Fibroblast of peridontal ligament (primary cell): ENCODE measurements at regions not wholly inside any gene's neighbourhood (a gene's known extent, or its start where the extent isn't known, plus 50 kb on each side); places are given as distances from the start of the nearest gene placed in this dataset.
"Not testable (repeated sequence)": the region's sequence is repeated elsewhere in the genome, so short reads cannot be mapped to it uniquely, and the experiment has no call there.

ENCODE experiments used
- DNase-seq: peaks from one replicate; pipeline ENCODE4 v3.0.0-alpha.2; 2010; ENCODE audit errors: extremely low read depth

- DNase-seq: no peak
Observed at GRCh38 chr14:41072776-41073175, 533.9 kb upstream of the LRFN5 start.

- no peak for DNase-seq
Observed at GRCh38 chr14:41071351-41071750, 535.3 kb upstream of the LRFN5 start.

GRCh38 chr14:41062826-41063225, 543.9 kb upstream of the LRFN5 start:
- no peak for DNase-seq

- DNase-seq: no peak
Observed at GRCh38 chr14:41055589-41055988, 551.1 kb upstream of the LRFN5 start.

GRCh38 chr14:41051801-41052200, 554.9 kb upstream of the LRFN5 start:
- no peak for DNase-seq

- no peak for DNase-seq
Observed at GRCh38 chr14:41047763-41048162, 558.9 kb upstream of the LRFN5 start.

GRCh38 chr14:41037388-41037787, 569.3 kb upstream of the LRFN5 start:
- DNase-seq: no peak

- no peak for DNase-seq
Observed at GRCh38 chr14:41034969-41035368, 571.7 kb upstream of the LRFN5 start.

GRCh38 chr14:41022932-41023331, 583.7 kb upstream of the LRFN5 start:
- no peak for DNase-seq

GRCh38 chr14:41016213-41016612, 590.5 kb upstream of the LRFN5 start:
- no peak for DNase-seq

GRCh38 chr14:41000350-41000749, 606.3 kb upstream of the LRFN5 start:
- DNase-seq: no peak

- DNase-seq: no peak
Observed at GRCh38 chr14:40989260-40989659, 617.4 kb upstream of the LRFN5 start.

- DNase-seq: no peak
Observed at GRCh38 chr14:40987481-40987880, 619.2 kb upstream of the LRFN5 start.

- no peak for DNase-seq
Observed at GRCh38 chr14:40986655-40987054, 620.0 kb upstream of the LRFN5 start.

- no peak for DNase-seq
Observed at GRCh38 chr14:40985584-40985983, 621.1 kb upstream of the LRFN5 start.

GRCh38 chr14:40983604-40984003, 623.1 kb upstream of the LRFN5 start:
- DNase-seq: no peak

- DNase-seq: no peak
Observed at GRCh38 chr14:40981247-40981646, 625.4 kb upstream of the LRFN5 start.

- not testable (repeated sequence) for DNase-seq
Observed at GRCh38 chr14:40960257-40960656, 646.4 kb upstream of the LRFN5 start.

- no peak for DNase-seq
Observed at GRCh38 chr14:40955131-40955505, 651.6 kb upstream of the LRFN5 start.

GRCh38 chr14:40954448-40955130, 652.1 kb upstream of the LRFN5 start:
- not testable (repeated sequence) for DNase-seq

GRCh38 chr14:40944521-40944920, 662.2 kb upstream of the LRFN5 start:
- no peak for DNase-seq

GRCh38 chr14:40936861-40937260, 669.8 kb upstream of the LRFN5 start:
- no peak for DNase-seq

- no peak for DNase-seq
Observed at GRCh38 chr14:40920380-40920779, 686.3 kb upstream of the LRFN5 start.

- no peak for DNase-seq
Observed at GRCh38 chr14:40911141-40911540, 695.5 kb upstream of the LRFN5 start.
